ENCODE measurements at regions not wholly inside any gene's neighbourhood (a gene's known extent, or its start where the extent isn't known, plus 50 kb on each side); places are given as distances from the start of the nearest gene placed in this dataset.
A peak's percentile ranks its signal among the peaks of the same experiment; 100 is the strongest.

DNA sequence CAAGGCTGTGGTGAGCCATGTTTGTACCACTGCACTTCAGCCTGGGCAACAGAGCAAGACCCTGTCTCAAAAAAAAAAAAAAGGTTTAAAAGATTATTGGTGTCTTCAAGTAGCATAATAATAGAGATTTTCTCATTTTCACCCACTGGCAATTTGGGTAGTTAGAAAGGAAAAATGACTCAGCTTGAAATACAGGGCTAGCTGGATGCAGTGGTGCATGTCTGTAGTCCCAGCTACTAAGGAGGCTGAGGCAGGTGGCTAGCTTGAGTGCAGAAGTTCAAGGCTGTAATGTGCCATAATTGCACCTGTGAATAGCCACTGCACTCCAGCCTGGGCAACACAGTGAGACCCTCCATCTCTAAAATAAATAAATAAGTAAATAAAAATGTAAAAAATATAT is 111.1 kb downstream of the ARRDC3 start:
- TF ChIP-seq, protein P1, sequence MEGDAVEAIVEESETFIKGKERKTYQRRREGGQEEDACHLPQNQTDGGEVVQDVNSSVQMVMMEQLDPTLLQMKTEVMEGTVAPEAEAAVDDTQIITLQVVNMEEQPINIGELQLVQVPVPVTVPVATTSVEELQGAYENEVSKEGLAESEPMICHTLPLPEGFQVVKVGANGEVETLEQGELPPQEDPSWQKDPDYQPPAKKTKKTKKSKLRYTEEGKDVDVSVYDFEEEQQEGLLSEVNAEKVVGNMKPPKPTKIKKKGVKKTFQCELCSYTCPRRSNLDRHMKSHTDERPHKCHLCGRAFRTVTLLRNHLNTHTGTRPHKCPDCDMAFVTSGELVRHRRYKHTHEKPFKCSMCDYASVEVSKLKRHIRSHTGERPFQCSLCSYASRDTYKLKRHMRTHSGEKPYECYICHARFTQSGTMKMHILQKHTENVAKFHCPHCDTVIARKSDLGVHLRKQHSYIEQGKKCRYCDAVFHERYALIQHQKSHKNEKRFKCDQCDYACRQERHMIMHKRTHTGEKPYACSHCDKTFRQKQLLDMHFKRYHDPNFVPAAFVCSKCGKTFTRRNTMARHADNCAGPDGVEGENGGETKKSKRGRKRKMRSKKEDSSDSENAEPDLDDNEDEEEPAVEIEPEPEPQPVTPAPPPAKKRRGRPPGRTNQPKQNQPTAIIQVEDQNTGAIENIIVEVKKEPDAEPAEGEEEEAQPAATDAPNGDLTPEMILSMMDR (IDR thresholded peaks at IDR 0.05; ENCODE audit: low read depth, low read length), result no peak
- TF ChIP-seq EZH2phosphoT487 (IDR thresholded peaks at IDR 0.05; ENCODE audit: low read depth), result 0 out of 2 replicates have a peak, but pooled peaks have one; percentile 24

All from OCI-LY3 (cell line).